HG03460 (cell line): ENCODE measurements at regions not wholly inside any gene's neighbourhood (a gene's known extent, or its start where the extent isn't known, plus 50 kb on each side); places are given as distances from the start of the nearest gene placed in this dataset.

Experiments
- ATAC-seq: cut with Tn5 transposase; IDR thresholded peaks from one replicate; pipeline ENCODE4 v1.9.1; 2021; ENCODE audit not compliant: unreplicated experiment

- ATAC-seq = no peak
Observed at GRCh38 chr5:165809914-165810313, 2304.5 kb downstream of the MAT2B start.

- no peak for ATAC-seq
Observed at GRCh38 chr5:165829504-165829903, 2324.1 kb downstream of the MAT2B start.

GRCh38 chr5:165834891-165835290 is 2329.5 kb downstream of the MAT2B start:
- no peak for ATAC-seq

- no peak for ATAC-seq
Observed at GRCh38 chr5:165836046-165836445, 2330.6 kb downstream of the MAT2B start.

- no peak for ATAC-seq
Observed at GRCh38 chr5:165837286-165837685, 2331.9 kb downstream of the MAT2B start.

DNA sequence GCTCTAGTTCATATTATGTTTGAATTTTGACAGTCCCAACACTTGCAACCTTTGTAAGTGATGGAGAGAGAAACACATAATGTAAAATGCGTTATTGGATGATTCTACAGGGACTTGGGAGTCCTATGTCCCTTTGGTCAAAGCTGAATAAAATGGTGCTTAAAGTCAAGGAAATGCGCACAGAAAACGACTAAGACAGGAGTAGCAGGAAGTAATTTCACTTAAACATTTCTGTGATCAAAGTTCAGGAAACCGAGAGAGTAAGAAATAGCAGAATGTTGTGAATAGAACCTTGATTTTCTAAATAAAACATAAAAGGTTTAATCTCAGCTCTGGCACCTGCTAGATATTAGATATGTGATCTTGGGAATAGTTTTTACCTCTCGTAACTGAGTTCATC is 2339.2 kb downstream of the MAT2B start:
- no peak for ATAC-seq

GRCh38 chr5:165858118-165858517 is 2352.7 kb downstream of the MAT2B start:
- no peak for ATAC-seq

- ATAC-seq = no peak
Observed at GRCh38 chr5:165859251-165859650, 2353.8 kb downstream of the MAT2B start.

GRCh38 chr5:165863239-165863638 is 2357.8 kb downstream of the MAT2B start:
- ATAC-seq = no peak

GRCh38 chr5:165871291-165871690 is 2365.9 kb downstream of the MAT2B start:
- no peak for ATAC-seq

DNA sequence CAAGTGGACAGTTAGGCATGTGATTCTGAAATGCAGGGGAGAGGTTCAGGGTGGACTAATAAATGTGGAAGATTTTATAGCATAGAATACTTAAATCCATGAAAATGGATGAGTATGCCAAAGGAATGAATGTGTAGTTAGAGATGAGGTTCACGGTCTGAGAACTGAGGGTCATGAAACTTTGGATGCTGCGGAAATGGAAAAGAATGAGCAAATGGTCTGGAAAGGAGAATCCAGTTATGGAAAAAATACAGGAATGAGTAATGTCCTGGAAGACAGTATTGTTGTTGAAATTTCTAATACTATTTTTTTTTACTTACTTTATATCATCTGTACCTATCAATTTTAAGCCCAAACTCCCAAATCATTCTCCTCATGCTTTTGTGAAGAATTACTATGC is 2369.4 kb downstream of the MAT2B start:
- no peak for ATAC-seq

DNA sequence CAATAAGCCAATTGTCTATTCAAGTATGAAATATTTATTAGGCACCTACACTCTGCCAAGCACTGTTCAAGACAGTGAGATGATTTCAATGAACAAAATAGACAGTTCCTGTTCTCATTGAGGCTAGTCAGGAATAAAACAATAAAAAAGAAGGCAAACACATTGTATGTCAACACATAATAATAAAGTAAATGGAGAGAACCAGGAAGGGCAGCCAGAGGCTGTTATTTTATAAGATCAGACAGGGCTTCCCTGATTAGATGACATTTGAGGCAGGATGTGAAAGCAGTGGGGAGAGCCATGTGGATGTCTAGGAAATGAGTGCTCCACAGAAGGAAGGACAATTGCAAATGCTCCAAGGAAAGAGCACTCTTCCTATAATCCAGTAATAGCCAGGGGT is 2371.1 kb downstream of the MAT2B start:
- no peak for ATAC-seq

- no peak for ATAC-seq
Observed at GRCh38 chr5:165877475-165877874, 2372.1 kb downstream of the MAT2B start.

- no peak for ATAC-seq
Observed at GRCh38 chr5:165881259-165881658, 2375.8 kb downstream of the MAT2B start.

DNA sequence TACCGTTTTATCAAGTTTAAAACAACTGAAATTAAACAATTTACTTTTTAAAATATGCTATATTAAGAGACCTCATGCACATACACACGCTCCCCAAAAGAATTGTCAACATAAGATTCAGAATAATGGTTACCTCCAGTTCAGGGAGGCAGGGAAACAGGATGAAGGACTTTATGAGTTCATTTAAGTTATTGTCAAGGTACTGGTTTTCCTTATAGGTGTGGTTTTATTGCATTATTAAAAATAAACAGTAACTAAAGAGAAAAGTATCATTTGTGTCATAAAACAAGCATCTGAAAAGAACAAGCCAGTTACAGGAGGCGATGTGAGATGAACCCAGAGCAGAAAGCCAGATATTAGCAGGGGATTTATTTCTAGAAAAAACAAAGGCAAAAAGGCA is 2376.7 kb downstream of the MAT2B start:
- no peak for ATAC-seq

DNA sequence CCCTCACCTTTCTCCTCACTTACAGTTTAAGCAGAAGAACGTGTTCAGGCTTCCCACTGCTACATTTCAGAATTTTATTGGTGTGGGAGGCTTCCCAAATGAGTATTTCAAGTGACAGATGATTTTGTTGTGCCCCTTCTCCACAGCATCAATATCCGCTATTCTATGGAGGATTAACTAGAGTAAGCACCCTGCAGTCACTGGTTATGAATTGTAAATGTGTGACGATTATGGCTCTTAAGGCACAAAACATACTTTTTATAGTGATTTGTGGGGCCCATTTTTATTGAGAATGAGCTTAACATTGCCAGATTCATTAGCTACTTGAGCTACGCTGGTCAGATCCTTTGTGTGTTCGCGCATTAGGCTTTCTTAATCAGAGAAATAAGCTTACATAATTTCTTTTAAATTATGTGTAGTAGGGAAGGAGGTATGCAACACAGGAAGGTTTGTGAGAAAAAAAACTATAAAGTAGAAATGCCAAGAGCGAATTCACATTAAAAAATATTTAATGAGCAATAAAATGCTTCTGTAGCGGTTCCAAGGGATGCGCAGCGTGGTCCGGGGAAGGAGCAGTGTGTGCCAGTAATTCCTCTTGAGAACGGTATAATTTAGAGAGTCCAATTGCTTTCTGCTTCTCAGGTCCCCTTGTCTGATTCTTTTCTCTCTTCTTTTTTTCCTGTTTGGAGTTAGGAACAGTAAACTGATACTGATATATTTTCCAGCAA is 2380.4 kb downstream of the MAT2B start:
- ATAC-seq = no peak

DNA sequence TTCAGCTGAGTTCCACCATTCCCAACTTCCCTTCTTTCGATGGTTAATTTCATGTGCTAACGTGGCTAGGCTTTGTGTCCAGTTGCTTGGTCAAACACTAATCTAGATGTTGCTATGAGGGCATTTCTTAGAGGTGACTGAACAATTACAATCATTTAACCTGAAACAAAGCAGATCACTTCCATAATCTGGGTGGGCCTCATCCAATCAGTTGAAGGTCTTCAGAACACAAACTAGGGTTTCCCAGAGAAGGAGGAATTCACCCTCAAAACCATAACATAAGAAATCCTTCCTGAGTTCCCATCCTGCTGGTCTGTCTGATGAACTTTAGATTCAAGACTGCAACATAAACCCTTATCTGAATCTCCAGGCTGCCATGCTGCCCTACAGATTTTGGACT is 2381.7 kb downstream of the MAT2B start:
- ATAC-seq = no peak

- no peak for ATAC-seq
Observed at GRCh38 chr5:165892383-165892782, 2387.0 kb downstream of the MAT2B start.

- ATAC-seq = no peak
Observed at GRCh38 chr5:165894916-165895315, 2389.5 kb downstream of the MAT2B start.

DNA sequence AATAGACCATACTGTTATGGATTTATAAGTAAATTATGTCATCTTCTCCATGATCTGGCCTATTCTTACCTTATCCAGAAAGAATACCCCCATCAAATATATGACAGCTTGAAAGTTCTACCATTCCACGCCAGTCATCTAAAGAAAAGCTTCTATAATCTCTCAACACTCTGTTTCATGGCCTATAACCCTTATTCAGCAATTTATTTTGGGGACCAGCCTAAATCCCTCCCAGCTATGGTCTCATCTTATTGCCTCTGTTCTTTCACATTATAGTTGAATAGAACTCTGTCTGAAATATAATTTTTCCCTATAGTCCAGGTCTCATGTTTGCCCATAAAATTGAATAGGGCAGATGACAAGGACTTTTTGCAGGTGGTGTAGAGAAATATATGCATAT is 2387.6 kb upstream of the WWC1 start:
- no peak for ATAC-seq

DNA sequence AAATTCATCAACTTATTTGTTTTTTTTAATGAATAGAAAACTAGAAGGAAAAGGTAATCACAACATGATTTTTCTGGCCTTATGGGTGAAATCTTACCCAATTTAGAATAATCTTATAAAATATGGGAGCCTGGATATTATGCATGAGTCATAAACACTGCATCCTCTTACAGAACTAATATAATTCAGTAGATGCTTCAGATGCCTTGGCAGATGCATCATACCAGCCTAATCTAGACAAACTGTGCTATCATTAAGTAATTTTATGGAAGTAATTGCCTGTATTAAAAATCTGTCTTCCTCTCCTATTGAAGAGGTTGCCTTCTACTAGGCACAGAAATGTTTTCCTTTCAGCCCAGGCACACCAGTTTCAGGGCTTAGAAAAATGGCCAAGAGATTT is 2384.6 kb upstream of the WWC1 start:
- no peak for ATAC-seq

DNA sequence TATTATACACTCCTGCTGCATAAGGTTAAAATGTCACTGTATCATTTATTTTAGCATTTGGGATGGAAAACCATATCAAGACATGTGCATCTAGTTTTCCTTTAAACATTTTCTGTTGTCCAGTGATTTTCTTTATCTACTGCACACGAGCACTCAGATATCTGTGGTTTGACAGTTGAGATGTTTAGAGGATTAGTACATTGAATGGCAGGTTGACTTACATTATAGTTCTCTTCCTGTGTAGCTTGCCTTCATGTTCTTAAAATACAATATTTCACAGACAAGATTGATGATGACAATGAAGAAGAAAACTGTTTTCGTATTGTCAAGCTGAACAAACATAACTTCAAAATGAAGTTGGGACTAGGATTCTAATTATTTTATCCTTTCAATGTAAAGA is 2378.4 kb upstream of the WWC1 start:
- no peak for ATAC-seq

DNA sequence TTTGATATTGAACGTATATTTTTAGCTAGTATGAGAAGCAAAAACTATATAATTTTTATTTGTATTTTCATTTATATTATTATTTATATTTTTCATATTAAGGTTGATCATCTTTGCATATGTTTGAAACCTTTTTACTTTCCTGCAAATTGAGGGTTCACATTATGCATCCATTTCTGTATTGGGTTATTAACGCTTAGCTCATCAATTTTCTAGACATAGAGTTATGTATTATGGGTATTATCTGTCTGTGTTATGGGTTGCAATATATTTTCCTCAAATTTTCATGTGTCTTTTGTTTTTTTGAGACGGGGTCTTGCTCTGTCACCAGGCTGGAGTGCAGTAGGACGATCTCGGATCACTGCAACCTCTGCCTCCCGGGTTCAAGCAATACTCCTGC is 2377.0 kb upstream of the WWC1 start:
- ATAC-seq = no peak
